Neuronal stem cell (in vitro differentiated cells): ENCODE measurements at regions not wholly inside any gene's neighbourhood (a gene's known extent, or its start where the extent isn't known, plus 50 kb on each side); places are given as distances from the start of the nearest gene placed in this dataset.
"Not testable (repeated sequence)": the region's sequence is repeated elsewhere in the genome, so short reads cannot be mapped to it uniquely, and the experiment has no call there.

ENCODE experiments used
- DNase-seq: peaks from one replicate; pipeline ENCODE4 v3.0.0-alpha.2; 2013; ENCODE audit warnings: low spot score
- H2AFZ ChIP-seq: one replicate; pipeline ENCODE4 v1.6.1; 2013; ENCODE audit warnings: mild to moderate bottlenecking, low read length, inconsistent platforms
- H2AK5ac ChIP-seq: 2 replicates; pipeline ENCODE4 v1.6.1; 2013; ENCODE audit warnings: low read depth, mild to moderate bottlenecking, inconsistent platforms, low read length, moderate library complexity, mixed read lengths
- H2BK120ac ChIP-seq: 2 replicates; pipeline ENCODE4 v1.6.1; 2013; ENCODE audit warnings: low read depth, mild to moderate bottlenecking, inconsistent platforms, low read length, moderate library complexity, mixed read lengths
- H2BK12ac ChIP-seq: one replicate; pipeline ENCODE4 v1.6.1; 2013; ENCODE audit warnings: low read length, inconsistent platforms
- H2BK15ac ChIP-seq: 2 replicates; pipeline ENCODE4 v1.6.1; 2013; ENCODE audit warnings: mild to moderate bottlenecking, low read length, inconsistent platforms, mixed read lengths
- H2BK5ac ChIP-seq: one replicate; pipeline ENCODE4 v1.6.1; 2013; ENCODE audit warnings: inconsistent platforms, mild to moderate bottlenecking, low read length, moderate library complexity
- H3K14ac ChIP-seq: one replicate; pipeline ENCODE4 v1.6.1; 2013; ENCODE audit warnings: low read length, inconsistent platforms
- H3K18ac ChIP-seq: 2 replicates; pipeline ENCODE4 v1.6.1; 2013; ENCODE audit warnings: low read length, inconsistent platforms
- H3K23ac ChIP-seq: 2 replicates; pipeline ENCODE4 v1.6.1; 2013; ENCODE audit warnings: low read depth, mild to moderate bottlenecking, mixed read lengths, low read length, inconsistent platforms; ENCODE audit not compliant: poor library complexity
- H3K27ac ChIP-seq: replicated peaks from 3 replicates; pipeline ENCODE4 v1.5.1; 2013; ENCODE audit warnings: low read length, inconsistent platforms
- H3K27me3 ChIP-seq, 3 experiments: 2 replicates each; pipeline ENCODE4 v1.6.1; 2013; ENCODE audit warnings: low read length in 3 of 3, mild to moderate bottlenecking in 2 of 3, inconsistent platforms in 1 of 3, low read depth in 1 of 3, mixed read lengths in 1 of 3, moderate library complexity in 1 of 3; ENCODE audit not compliant: control insufficient read depth in 3 of 3, insufficient read depth in 3 of 3
- H3K36me3 ChIP-seq, 2 donors: replicated peaks in 1 of 2; 2 replicates each; pipeline ENCODE4 v1.6.1; 2013; ENCODE audit warnings: low read length in 2 of 2; ENCODE audit not compliant: control insufficient read depth in 2 of 2, insufficient read depth in 2 of 2
- H3K4ac ChIP-seq: 2 replicates; pipeline ENCODE4 v1.6.1; 2013; ENCODE audit warnings: inconsistent platforms, mild to moderate bottlenecking, low read length, moderate library complexity
- H3K4me1 ChIP-seq, 2 donors: 1 replicate in 1 of 2; 2 replicates in 1 of 2; pipeline ENCODE4 v1.6.1; 2013; ENCODE audit warnings: low read length in 2 of 2, low read depth in 1 of 2; ENCODE audit not compliant: control insufficient read depth in 2 of 2, insufficient read depth in 1 of 2
- H3K4me2 ChIP-seq: one replicate; pipeline ENCODE4 v1.6.1; 2013; ENCODE audit warnings: mild to moderate bottlenecking, low read length, inconsistent platforms; ENCODE audit not compliant: insufficient read depth, poor library complexity, severe bottlenecking
- H3K4me3 ChIP-seq, 2 donors: 2 replicates each; pipeline ENCODE4 v1.5.1; 2013; ENCODE audit warnings: low read length in 2 of 2, mild to moderate bottlenecking in 2 of 2, inconsistent platforms in 1 of 2, moderate library complexity in 1 of 2
- H3K79me1 ChIP-seq: one replicate; pipeline ENCODE4 v1.6.1; 2013; ENCODE audit warnings: low read depth, mild to moderate bottlenecking, inconsistent platforms, low read length, moderate library complexity
- H3K9ac ChIP-seq: one replicate; pipeline ENCODE4 v1.6.1; 2013; ENCODE audit warnings: mild to moderate bottlenecking, low read depth, low read length, inconsistent platforms; ENCODE audit not compliant: poor library complexity
- H3K9me3 ChIP-seq, 2 donors: replicated peaks in 1 of 2; 2 replicates each; pipeline versions ENCODE3 to v1.6.1; 2013; ENCODE audit warnings: low read length in 2 of 2, mild to moderate bottlenecking in 2 of 2, inconsistent platforms in 1 of 2, low read depth in 1 of 2, mixed read lengths in 1 of 2, moderate library complexity in 1 of 2; ENCODE audit not compliant: control insufficient read depth in 2 of 2, insufficient read depth in 1 of 2
- H4K8ac ChIP-seq: one replicate; pipeline ENCODE4 v1.6.1; 2013; ENCODE audit warnings: low read depth, mild to moderate bottlenecking, inconsistent platforms, low read length, moderate library complexity
- H4K91ac ChIP-seq: one replicate; pipeline ENCODE4 v1.6.1; 2013; ENCODE audit warnings: low read length, low read depth, mild to moderate bottlenecking, inconsistent platforms; ENCODE audit not compliant: poor library complexity
- WGBS, 2 donors: extraction: QIAGEN DNeasy Blood & Tissue Kit; methylation state at CpG; one replicate each; pipeline ENCODE4 v1.1.7; 2013; ENCODE audit warnings: missing lambda C conversion rate in 2 of 2, mixed read lengths in 1 of 2; ENCODE audit not compliant: insufficient read length in 2 of 2, insufficient replicate concordance in 1 of 2; ENCODE audit errors: extremely low coverage in 2 of 2; 5-methylcytosine and 5-hydroxymethylcytosine counted together

GRCh38 chr21:31589820-31590219 lies 69.7 kb upstream of the SOD1 start:
- Histone ChIP-seq H3K9me3 (peaks cover 0 to 2% of the 10 kb centered on the region in 2 donors), H4K91ac (no peak overlapping the region), H2BK120ac (no peak overlapping the region), H3K23ac (no peak overlapping the region), H3K14ac (peak overlapping the region; percentile 95), H2AK5ac (no peak overlapping the region), H3K4me2 (no peak overlapping the region), H3K9ac (no peak overlapping the region), H4K8ac (no peak overlapping the region), H2BK12ac (no peak overlapping the region), H3K4me1 (peaks cover 9 to 12% of the 10 kb centered on the region in 2 donors), H2BK5ac (no peak overlapping the region), H3K27ac (no peak overlapping the region), H3K27me3 (no peaks in the 10 kb centered on the region), H3K4me3 (peak overlapping the region in 1 of 2 donors; percentile 52), H3K4ac (no peak overlapping the region), H3K18ac (no peak overlapping the region), H3K36me3 (no peaks in the 10 kb centered on the region), H2AFZ (no peak overlapping the region), H3K79me1 (peaks cover 1% of the 10 kb centered on the region), H2BK15ac (no peak overlapping the region)
- DNase-seq: no peak
- no CpG with 5 or more reads among the region's 3 CpGs for WGBS, 2 donors

GRCh38 chr21:31586118-31586517 lies 73.4 kb upstream of the SOD1 start:
- no peak overlapping the region for H2AK5ac ChIP-seq
- H3K9me3 ChIP-seq: no peaks in the 10 kb centered on the region
- H2AFZ ChIP-seq: no peak overlapping the region
- no peak overlapping the region for H3K4me3 ChIP-seq
- no peak overlapping the region for H3K4me2 ChIP-seq
- H3K27me3 ChIP-seq: no peaks in the 10 kb centered on the region
- H2BK120ac ChIP-seq: no peak overlapping the region
- H3K14ac ChIP-seq: no peak overlapping the region
- H3K9ac ChIP-seq: no peak overlapping the region
- H4K91ac ChIP-seq: no peak overlapping the region
- no peak for DNase-seq
- H3K36me3 ChIP-seq: no peaks in the 10 kb centered on the region
- peaks cover 4 to 10% of the 10 kb centered on the region in 2 donors for H3K4me1 ChIP-seq
- H3K4ac ChIP-seq: no peak overlapping the region
- WGBS, 2 donors: no CpG with 5 or more reads among the region's 6 CpGs
- no peak overlapping the region for H2BK12ac ChIP-seq
- no peak overlapping the region for H3K18ac ChIP-seq
- H3K23ac ChIP-seq: no peak overlapping the region
- H3K79me1 ChIP-seq: peaks cover 1% of the 10 kb centered on the region
- no peak overlapping the region for H4K8ac ChIP-seq
- H2BK15ac ChIP-seq: no peak overlapping the region
- no peak overlapping the region for H2BK5ac ChIP-seq
- H3K27ac ChIP-seq: no peak overlapping the region

- DNase-seq, H2BK120ac ChIP-seq, H3K4ac ChIP-seq, H2BK5ac ChIP-seq, H3K27me3 ChIP-seq, H3K9ac ChIP-seq, H2BK15ac ChIP-seq, H3K4me1 ChIP-seq, H3K18ac ChIP-seq, H3K14ac ChIP-seq, H2AFZ ChIP-seq, H4K8ac ChIP-seq, H3K27ac ChIP-seq, H3K9me3 ChIP-seq, H3K4me2 ChIP-seq, H3K4me3 ChIP-seq, H3K23ac ChIP-seq, H4K91ac ChIP-seq, H3K36me3 ChIP-seq, H3K79me1 ChIP-seq, H2AK5ac ChIP-seq, H2BK12ac ChIP-seq: not testable (repeated sequence)
- no CpG with 5 or more reads among the region's 9 CpGs for WGBS, 2 donors
Measured at GRCh38 chr21:31583937-31584336, 75.6 kb upstream of the SOD1 start.

GRCh38 chr21:31583498-31583897 lies 76.0 kb upstream of the SOD1 start:
- DNase-seq: no peak
- no peak overlapping the region for H4K91ac ChIP-seq
- H3K23ac ChIP-seq: no peak overlapping the region
- peaks cover 3 to 10% of the 10 kb centered on the region in 2 donors for H3K4me1 ChIP-seq
- no peaks in the 10 kb centered on the region for H3K36me3 ChIP-seq
- H2AK5ac ChIP-seq: no peak overlapping the region
- no peak overlapping the region for H2BK12ac ChIP-seq
- no peak overlapping the region for H2BK15ac ChIP-seq
- no peaks in the 10 kb centered on the region for H3K79me1 ChIP-seq
- H3K27ac ChIP-seq: no peak overlapping the region
- H3K9ac ChIP-seq: no peak overlapping the region
- no peaks in the 10 kb centered on the region for H3K27me3 ChIP-seq
- H3K4me2 ChIP-seq: no peak overlapping the region
- H2BK5ac ChIP-seq: no peak overlapping the region
- peak overlapping the region; percentile 69 for H2AFZ ChIP-seq
- H3K4ac ChIP-seq: no peak overlapping the region
- H3K14ac ChIP-seq: no peak overlapping the region
- H3K9me3 ChIP-seq: no peaks in the 10 kb centered on the region
- no peak overlapping the region for H3K18ac ChIP-seq
- no peak overlapping the region for H2BK120ac ChIP-seq
- H3K4me3 ChIP-seq: no peak overlapping the region
- H4K8ac ChIP-seq: no peak overlapping the region
- WGBS, 2 donors: no CpG with 5 or more reads among the region's 6 CpGs
